NK-92 (cell line): ENCODE measurements at regions not wholly inside any gene's neighbourhood (a gene's known extent, or its start where the extent isn't known, plus 50 kb on each side); places are given as distances from the start of the nearest gene placed in this dataset.

Experiments
- DNase-seq: peaks from one replicate; lab custom pipeline; 2025; ENCODE audit not compliant: unreplicated experiment; lab: John Stamatoyannopoulos, UW

DNA sequence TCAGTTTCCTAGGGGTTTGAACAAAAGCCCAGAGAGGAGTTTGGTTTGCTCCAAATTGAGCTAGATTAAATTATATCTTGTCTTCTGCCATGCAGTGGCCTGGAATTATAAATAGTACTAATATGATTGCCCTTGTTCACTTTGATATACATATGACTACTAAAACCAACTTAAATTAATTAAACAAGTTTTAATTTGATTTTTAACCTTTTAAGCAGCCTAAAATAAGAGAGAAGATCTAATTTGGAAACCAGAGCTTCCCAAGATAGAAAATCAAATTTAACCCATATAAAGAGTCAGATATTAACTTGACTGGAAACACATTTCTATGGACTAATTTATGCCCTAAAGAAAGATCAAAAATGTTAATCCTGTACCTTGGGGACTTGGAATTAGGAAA lies 444.5 kb upstream of the SLC8A1 start:
- DNase-seq = no peak

DNA sequence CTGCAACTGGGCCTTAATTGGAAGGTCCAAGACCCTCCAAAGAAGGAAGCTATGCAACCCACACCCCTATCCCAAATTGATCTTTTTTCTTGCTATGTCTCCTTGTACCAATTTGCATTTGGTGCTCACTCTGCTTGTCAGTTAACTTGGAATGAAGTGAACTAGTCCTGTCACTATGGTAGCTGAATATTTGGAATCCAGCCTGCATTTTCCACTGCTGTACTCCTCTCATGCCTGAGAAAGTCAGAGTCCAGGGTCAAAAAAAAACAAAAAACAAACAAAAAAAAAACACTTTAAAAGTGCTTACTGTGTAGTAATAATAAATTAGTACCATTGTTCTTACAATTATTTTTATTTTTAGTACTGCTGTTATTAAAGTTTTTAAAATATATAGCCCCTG lies 462.8 kb upstream of the SLC8A1 start:
- no peak for DNase-seq

DNA sequence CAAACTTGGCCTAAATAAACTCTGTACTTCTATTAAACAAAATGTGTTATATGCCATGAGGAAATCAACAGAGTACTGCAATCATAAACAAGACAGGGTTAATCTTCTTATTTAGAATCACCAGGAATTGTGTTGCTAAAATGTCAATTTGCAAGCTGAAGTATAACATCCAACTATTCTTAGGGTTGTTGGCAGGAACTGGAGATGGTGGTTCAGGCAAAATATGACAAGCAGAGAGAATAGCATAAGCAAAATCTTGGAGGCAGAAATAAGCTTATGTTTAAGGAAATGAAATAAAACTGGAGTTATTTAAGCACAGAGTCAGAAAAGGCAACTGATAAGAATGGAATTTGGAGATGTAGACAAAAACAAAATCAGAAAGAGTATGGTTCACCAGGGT lies 463.8 kb upstream of the SLC8A1 start:
- no peak for DNase-seq

DNA sequence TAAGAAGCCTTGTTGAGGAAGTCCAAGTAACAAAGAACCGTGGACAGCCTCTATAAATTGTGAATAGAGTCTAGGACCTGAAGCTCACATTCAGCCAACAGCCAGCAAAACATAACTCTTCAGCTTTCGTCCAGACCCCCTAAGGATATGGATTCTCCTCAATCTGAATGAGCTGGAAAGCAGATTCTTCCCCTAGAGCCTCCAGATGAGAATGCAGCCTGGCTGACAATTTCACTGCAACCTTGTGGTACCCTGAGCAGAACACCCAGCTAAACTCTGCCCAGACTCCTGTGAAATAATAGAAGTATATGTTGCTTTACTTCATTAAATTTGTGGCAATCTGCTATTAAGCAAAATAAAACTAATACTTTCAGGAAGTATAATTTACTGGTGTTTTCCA lies 483.5 kb upstream of the SLC8A1 start:
- no peak for DNase-seq

DNA sequence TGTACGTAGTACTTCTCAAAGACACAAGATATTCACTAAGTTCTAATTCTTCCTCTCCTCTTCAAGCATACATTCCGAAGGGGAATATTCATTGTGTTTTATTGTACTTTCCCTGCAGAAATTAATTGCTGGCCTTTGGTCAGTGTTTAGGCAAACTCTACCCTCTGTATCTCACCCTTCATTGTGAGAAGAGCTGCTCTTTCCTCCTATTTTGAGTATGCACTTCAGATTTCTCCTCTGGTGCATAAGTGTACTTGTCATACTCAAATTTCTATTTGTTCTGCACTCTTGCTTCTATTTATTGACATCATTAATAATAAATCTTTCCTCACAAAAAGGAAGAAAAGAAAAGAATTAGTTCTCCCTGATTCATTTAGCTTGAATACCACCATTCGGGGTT lies 485.4 kb upstream of the SLC8A1 start:
- DNase-seq = no peak

DNA sequence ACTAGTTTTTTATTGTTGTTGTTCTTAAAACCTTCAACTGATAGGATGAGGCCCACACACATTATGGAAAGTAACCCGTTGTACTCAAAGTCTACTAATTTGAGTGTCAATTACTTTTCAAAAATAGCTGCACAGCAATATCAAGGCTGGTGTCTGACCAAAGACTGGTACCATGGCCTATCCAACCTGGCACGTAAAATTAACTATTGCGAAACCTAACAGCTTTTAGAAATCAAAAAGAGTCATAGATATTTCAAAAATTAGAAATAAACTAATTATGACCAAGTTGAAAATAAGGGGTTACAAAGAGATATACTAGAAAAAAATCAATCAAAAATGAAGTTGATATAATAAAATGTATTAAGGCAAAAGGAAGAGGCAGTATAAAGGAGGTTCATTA lies 501.5 kb upstream of the SLC8A1 start:
- no peak for DNase-seq

DNA sequence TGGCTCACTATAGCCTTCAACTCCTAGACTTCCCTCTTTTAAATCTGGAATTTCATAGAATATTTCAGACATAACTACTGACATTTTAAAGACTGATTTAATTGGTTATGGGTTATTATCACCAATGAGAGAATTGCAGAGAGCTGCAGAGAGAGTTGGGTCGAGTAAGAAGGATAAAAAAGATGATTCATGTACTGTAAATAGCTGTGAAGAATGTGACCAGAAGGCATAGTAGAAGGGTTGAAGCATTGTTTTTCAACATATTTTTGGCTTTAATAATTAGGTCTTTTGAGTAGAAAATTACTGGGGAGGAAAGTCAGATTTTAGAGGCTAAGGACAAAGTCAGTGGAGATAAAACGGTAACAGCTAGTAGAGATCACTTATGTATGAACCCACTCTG lies 503.2 kb upstream of the SLC8A1 start:
- DNase-seq = no peak

DNA sequence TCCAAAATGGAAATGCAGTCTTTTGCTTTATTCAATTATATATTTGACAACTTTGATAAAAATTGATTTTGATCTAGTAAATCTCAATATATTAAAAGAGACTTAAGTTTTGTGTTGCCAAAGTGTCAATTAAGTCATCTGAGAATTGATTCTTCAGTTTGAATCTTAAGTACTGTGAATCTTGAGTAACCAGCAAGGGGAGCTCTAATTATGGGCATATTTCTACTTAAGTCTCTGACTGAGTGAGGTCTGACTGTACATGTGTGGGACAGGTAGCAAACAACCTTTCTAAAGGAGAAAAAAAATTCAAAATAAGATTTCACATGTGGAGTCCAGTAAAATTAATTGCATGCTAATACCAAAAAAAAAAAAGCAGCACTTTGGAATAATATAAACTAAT lies 503.7 kb upstream of the SLC8A1 start:
- DNase-seq = no peak

DNA sequence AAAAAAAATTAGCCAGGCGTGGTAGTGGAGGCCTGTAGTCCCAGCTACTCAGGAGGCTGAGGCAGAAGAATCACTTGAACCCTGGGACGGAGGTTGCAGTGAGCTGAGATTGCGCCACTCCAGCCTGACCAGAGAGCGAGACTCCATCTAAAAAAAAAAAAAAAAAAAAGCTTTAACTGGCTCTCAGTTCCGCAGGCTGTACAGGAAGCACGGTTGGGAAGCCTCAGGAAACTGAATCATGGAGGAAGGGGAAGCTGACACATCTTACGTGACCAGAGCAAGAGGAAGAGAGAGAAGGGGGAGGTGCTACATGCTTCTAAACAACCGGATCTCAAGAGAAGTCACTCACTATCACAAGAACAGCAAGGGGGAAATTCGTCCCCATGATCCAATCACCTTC lies 505.6 kb upstream of the SLC8A1 start:
- no peak for DNase-seq

DNA sequence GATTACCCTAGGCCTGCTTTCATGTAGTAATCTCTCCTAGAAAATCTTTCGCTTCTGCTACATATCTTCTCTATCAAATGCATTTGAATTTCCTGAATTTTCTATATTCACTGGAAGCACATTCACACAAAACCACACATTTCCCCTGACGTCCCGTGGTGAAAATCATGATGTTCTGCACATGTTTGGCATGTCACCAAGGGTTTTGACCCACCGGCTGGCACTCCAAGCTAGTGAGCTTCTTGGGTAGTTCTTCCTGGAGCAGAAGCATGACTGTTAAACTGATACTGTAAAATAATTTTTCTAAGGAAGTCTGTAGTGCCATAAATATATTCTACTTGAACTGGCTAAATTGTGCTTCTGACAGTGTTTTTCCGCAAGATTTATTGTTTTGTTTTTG lies 510.1 kb upstream of the SLC8A1 start:
- no peak for DNase-seq

DNA sequence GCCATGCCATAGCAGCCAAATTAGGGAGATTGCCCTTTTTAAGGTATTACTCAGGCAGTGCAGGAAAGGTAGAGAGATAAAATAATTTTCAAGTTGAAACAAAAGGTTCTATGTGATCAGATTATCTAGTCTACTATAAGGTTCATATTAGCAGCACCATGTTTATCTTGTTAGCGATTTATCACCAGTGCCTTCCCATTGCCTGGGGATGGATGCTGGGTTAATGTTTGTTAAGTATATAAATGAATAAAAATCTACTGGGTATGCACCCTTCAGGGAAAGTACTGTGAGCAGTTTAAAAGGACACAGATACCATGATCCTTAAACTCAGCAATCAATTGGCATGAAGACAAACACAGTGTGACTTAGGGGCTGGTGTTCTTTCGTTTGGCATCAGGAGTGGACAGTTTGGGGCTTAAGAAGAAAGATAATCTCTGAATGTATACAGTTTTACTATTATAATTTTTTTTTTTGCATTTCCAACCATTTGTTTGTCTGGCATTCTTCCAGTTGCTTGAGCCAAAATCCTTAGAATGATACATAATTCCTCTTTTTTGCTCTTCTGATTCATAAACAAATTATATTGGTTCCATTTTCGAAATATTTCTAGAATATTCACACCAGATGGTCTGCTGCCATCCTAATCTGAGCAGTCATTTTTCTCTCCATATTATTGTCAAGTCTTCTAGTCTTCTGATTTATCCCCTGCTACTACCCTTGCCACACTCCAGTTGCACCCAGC lies 512.8 kb upstream of the SLC8A1 start:
- no peak for DNase-seq

DNA sequence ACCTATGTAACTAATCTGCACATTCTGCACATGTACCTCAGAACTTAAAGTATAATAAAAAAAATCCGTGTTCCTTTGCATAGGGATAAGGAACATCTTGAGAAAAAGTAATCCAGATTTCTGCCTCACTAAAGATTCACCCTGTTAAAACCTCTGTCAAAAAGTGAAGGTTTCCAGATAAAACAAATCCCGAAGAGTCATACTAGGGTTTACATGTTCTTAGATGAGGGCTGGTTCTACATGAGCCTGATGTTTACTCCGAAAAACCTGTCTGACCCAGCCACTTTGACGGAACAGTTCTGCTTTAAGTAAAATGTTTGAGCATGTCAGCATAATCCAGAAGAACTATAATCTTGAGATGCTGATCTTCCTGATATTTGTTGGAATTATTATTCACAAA lies 515.6 kb upstream of the SLC8A1 start:
- no peak for DNase-seq

DNA sequence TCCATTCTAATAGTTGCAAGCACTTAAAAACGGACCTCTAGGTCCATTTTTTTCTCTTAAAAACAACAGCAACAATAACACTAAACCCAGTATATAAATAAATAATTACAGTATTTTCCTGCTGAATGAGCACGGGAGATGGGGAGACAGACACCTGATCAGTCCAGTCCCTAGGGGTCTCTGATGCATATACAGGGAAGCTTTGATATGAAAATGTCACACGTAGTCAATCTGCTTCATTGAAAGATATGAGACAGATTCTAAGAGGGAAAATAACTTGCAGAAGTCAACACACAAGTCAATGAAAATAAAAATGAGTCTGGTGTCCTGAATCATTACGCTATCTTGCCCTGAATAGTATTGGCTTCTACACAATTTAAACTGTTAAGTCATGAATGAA lies 523.3 kb upstream of the SLC8A1 start:
- DNase-seq = no peak

DNA sequence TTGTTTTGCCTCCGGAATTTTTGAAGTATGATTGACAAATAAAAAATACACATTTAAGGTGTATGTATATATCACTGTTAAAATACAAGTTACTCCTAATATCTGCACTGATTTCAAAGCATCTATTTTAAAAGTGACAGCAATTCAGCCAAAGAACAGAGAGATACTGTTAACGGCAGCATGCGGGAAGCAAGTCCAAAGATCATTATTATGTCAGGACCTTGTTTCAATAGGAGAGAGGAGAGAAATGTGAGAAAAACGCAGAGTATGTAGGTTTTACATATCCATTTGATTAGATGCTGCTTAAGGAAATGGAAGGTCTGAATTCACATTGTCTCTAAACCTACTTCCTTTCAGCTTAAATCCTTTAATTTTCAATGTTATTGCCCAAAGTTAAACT lies 545.5 kb upstream of the SLC8A1 start:
- DNase-seq = no peak

DNA sequence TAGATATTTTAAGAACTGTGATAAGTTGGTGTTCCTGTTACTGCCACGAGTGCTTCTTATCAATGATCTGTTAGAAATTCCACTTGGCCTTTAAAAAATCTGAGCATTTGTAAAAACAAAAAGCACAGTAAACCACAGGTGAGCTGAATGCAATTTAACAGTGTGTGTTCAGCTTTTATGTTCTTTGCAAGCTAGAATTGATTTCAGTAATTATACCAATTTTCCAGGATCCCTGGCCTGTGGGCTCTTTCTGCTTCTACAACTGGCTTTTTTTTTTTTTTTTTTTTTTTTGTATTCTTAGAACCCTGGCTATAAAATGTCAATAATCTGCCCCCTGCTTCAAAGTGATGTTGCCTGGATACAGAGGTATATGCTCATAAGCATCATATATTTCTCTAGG lies 548.5 kb upstream of the SLC8A1 start:
- DNase-seq = no peak

DNA sequence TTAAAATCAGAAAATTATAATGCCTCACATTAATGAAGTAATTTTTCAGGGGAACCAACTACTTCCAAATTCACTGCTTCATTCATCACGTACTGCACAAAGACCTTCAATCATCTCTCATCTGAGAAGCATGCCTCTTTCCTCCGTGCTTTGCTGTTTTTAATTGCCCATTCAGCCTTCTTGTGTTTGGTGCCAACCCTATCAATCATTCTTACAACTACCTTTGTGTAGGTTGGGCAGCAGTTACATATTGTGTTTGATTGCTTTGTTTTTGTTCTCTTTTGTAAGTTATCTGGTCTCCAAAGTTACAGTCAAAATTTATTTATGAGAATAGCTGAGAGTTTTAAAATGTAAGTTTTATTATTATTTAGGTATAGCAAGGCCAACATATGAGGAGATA lies 549.0 kb upstream of the SLC8A1 start:
- no peak for DNase-seq

DNA sequence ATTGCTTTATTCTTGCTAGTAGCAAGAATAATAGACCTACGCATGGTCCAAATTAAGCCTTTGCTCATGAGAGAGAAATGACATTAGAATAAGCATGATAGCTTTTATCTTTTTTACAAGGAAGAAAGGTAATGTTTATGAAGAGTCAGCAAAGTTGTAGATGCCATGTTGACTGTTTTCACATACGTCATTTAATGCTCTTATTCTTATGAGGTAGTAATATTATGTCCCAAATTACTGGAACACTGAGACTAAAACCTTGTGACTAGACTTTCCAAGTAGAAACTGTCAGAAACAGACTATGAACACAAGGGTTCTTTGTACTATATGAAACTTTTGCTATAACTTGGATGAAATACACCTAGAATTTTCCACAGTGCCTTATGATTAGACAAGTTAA lies 552.8 kb upstream of the SLC8A1 start:
- DNase-seq = no peak

DNA sequence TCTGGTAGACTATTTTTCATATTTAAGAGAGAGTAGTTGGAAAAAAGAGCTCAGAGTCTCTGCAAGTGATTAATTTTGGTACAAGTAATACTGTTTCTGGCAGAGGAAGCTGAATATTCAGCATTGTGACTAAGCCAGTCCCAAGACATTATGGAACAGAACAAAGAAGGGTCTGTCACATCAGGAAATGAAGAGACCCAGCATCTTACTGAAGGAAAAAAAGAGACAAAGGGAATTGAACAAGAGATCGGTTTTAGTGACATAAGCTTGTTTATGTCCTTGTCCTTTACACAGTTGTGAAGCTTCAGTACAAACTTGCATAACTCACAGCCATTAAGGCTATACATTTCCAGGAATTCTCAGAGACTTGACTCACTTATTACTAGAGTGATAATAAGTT lies 568.5 kb upstream of the SLC8A1 start:
- DNase-seq = no peak

DNA sequence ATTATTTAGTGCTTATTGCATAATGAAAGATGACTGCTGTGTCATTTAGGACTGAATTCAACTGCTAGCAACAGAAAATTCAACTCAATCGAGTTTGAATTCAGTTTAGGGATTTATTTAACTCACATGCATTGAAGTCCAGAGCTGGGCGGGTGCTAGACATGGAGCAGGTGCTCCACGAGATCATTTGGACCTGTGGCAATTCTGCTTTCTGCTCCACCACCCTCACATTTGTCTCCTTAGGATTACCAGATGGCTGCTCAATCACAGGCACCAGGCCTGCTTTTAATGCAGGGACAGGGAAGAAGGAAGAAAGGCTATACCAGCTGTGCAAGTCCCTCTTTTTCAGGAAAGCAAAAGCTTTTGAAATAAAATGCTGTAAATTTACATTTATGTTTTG lies 572.9 kb upstream of the SLC8A1 start:
- DNase-seq = no peak

DNA sequence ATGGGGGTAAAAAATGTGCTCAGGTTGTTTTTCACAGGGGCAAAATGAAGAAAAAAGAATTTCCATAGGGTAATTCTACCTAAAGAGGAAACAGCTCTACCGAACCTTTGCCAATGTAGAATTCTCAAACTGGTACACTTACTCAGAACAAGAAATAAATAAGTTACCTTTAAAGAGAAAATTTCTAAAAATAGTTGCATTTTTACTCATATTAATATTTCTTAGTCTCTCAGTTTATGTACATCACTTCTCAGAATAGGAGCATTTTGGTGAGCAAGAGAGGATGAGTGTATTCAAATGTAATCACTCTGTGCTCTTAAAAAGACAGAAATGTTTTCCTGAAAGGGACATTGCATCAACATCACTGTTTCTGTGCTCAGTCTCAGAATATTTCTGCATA lies 574.7 kb upstream of the SLC8A1 start:
- no peak for DNase-seq

DNA sequence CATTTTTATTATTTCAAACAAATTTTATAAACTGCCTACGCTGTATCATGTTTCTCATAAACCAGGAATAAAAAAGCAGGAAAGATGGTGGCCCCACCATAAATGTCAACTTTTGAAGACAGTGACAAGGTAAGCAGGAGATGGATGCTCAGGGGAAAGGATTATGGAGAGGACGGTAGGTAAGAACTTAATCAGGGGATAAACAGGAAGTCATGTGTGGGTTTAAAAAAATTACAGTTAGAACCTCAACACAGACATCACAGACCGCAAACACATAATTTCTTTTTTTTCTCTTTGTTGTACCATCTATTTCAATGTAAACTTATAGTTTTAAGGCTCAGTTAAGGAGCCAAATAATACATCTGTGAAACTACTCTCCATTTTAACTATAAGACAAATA lies 575.2 kb upstream of the SLC8A1 start:
- DNase-seq = no peak

DNA sequence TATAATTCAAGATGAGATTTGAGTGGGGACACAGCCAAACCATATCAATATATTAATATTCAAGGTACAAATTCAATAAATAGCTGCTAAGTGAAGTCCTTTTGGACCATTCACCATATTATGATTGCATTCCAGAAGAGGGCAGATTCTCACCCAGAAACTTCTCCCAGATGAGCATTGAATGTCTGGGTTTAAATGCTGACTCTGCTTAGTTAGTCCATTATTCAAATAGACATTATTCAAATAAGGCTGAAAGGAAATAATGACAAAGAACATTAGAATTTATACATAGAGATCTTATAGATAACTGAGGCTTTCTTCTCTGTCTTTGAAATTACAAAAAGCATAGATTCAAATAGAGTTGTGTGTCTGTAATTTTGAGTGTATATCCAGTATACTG lies 579.4 kb upstream of the SLC8A1 start:
- no peak for DNase-seq

DNA sequence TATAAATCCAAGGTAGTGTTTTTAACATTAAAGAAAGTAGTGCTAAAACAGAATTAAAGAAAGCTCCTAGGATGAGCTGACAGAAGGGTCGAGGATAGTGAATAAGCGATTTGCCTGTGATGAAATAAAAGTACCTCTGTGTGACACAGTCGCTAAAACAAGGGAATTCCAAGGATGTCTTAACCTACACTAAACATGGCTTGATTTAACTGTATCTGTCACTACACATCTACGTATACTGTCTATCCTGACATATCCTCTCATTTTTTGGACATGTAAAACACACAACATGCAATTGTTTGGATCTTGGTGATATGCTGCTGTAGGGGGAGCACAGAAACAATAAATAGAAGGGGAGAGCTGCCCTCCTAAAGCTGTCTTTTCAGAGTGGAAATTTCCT lies 580.8 kb upstream of the SLC8A1 start:
- DNase-seq = no peak

DNA sequence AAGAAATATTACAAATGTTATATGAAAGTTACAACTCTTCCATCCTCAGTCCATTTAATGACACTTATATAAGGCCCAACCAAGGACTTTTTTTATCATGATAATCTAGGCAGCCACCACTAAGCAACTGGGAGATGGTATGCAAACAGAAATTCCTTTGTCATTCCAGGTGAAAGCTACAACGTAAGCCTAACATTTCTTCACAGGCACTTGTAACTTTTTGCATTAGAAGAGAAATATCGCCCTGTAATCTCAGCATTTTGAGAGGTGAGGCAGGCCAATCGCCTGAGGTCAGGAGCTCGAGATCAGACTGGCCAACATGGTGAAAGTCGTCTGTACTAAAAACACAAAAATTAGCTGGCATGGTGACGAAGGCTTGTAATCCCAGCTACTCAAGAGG lies 581.2 kb upstream of the SLC8A1 start:
- no peak for DNase-seq
